Mucosa of descending colon (tissue), 3 donors: ENCODE measurements at regions not wholly inside any gene's neighbourhood (a gene's known extent, or its start where the extent isn't known, plus 50 kb on each side); places are given as distances from the start of the nearest gene placed in this dataset.

Experiments
- ATAC-seq: fragments of 200-7000 bp; cut with Tn5 transposase; one replicate; pipeline ENCODE4 v1.9.1; 2020; ENCODE audit warnings: mild to moderate bottlenecking, moderate library complexity
- DNase-seq, 3 donors: peaks; one replicate each; pipeline ENCODE4 v3.0.0-alpha.2; 2020
- H3K36me3 ChIP-seq: fragments of 200-600 bp; one replicate; pipeline ENCODE4 v1.8.0; 2021; ENCODE audit warnings: low read depth, mild to moderate bottlenecking
- H3K4me1 ChIP-seq: fragments of 200-600 bp; one replicate; pipeline ENCODE4 v1.8.0; 2021; ENCODE audit warnings: low read depth, mild to moderate bottlenecking
- H3K4me3 ChIP-seq: fragments of 200-600 bp; one replicate; pipeline ENCODE4 v1.8.0; 2021; ENCODE audit warnings: mild to moderate bottlenecking
- H3K9me3 ChIP-seq: fragments of 200-600 bp; one replicate; pipeline ENCODE4 v1.8.0; 2021; ENCODE audit warnings: mild to moderate bottlenecking
- intact Hi-C, 2 donors: fragments of 100-400 bp; cut with DNase I in 1 of 2; cut with micrococcal nuclease in 1 of 2; formaldehyde crosslinking; loops; one replicate each; pipeline versions ENCODE4 v1.11.0 to v1.11.1; 2022; cut with DNase I, micrococcal nuclease
- TF ChIP-seq, protein P1 (sequence below): fragments of 200-600 bp; IDR thresholded peaks from one replicate; pipeline ENCODE4 v1.8.0; 2022; ENCODE audit warnings: antibody characterized with exemption, mild to moderate bottlenecking
- donor health status: DM: no; HTN: no; CAD: no; lungs with moderate emphysema.
- donor health status: DM: no; HTN: no; CAD: no.
- donor health status: DM: no; HTN: yes; CAD: no.

GRCh38 chr11:127073621-127074020 lies 73.1 kb upstream of the KIRREL3 start:
- TF ChIP-seq, protein P1, sequence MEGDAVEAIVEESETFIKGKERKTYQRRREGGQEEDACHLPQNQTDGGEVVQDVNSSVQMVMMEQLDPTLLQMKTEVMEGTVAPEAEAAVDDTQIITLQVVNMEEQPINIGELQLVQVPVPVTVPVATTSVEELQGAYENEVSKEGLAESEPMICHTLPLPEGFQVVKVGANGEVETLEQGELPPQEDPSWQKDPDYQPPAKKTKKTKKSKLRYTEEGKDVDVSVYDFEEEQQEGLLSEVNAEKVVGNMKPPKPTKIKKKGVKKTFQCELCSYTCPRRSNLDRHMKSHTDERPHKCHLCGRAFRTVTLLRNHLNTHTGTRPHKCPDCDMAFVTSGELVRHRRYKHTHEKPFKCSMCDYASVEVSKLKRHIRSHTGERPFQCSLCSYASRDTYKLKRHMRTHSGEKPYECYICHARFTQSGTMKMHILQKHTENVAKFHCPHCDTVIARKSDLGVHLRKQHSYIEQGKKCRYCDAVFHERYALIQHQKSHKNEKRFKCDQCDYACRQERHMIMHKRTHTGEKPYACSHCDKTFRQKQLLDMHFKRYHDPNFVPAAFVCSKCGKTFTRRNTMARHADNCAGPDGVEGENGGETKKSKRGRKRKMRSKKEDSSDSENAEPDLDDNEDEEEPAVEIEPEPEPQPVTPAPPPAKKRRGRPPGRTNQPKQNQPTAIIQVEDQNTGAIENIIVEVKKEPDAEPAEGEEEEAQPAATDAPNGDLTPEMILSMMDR, result no peak
- no peaks in the 10 kb centered on the region for H3K4me1 ChIP-seq
- ATAC-seq, result no peak
- no peak overlapping the region for H3K4me3 ChIP-seq
- H3K36me3 ChIP-seq, result no peaks in the 10 kb centered on the region
- no peak for DNase-seq
- intact Hi-C loops, result no loop called here
- no peaks in the 10 kb centered on the region for H3K9me3 ChIP-seq

DNA sequence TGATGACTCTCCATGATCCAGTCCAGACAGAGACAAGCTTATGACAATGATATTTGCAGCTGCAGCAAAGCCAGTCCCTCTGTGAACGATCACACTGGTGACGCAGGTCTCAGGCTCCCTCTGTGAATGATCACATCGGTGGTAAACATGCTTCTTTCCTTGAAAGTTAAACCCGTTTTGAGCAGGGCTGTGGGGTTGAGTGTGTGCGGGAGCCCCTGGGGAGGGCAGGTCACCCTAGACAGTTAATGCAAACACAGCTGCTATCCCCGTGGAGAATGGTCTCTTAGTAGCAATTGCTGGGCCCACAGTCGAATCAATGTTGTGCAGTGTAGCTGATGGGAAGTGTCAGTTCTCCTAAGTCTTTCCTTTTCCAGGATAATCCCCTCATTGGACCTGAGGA lies 71.0 kb upstream of the KIRREL3 start:
- H3K36me3 ChIP-seq, result no peaks in the 10 kb centered on the region
- H3K4me3 ChIP-seq, result no peak overlapping the region
- H3K4me1 ChIP-seq, result no peaks in the 10 kb centered on the region
- intact Hi-C loops, result no loop called here
- no peak for ATAC-seq
- TF ChIP-seq, protein P1, result no peak
- DNase-seq, result no peak
- H3K9me3 ChIP-seq, result no peaks in the 10 kb centered on the region

DNA sequence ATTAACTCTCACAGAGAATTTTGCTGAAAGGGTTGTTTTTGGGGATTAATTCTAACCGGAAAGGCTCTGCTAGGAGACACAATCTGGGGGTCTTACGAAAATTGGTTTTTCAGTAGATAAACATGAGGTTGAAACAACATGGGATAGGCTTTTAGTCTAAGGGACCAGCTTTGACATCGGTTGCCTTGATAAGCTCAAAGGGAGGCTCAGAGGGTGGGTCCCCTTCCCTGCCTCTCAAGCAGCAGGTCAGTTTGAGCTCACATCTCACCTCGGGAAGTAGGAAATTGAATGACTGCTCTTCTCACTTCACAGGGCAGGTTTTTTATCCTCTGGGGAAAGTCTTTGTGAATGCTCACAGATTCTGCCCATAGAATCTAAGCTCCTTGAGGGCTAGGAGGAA lies 70.2 kb upstream of the KIRREL3 start:
- intact Hi-C loops, result no loop called here
- no peaks in the 10 kb centered on the region for H3K9me3 ChIP-seq
- no peak overlapping the region for H3K4me3 ChIP-seq
- no peak for ATAC-seq
- TF ChIP-seq, protein P1, result no peak
- DNase-seq, result no peak
- no peaks in the 10 kb centered on the region for H3K4me1 ChIP-seq
- no peaks in the 10 kb centered on the region for H3K36me3 ChIP-seq

DNA sequence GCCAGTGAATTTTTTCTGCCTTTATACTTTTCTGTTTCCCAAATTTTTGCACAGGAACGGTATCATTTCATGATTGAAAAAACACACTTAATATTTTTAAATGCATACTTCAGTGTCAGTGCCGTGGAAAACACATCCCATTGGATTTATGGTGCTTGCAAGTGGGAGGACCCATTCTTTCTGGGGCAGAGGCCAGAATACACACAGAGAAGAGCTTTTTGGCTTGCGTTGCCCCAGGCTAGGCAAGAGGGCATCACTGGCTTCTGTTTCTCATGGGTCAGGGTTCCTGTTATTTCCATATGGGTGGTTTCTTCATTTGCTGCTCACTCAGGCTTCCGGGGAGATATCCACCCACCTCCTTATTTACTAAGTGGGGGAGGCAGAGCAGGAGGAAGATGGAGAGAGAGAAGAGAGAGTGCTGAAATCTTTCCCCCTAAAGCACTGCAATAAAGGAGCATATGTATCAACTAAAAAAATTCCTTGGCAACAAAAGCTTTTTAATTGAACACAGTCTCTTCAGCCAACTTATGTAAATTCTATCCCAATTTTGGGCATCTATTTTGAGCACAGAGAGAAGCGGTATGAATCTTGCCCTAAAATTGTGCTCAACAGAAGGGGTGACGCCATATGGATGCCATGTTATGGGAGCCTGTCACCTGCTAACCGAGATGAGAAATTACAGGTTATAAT lies 66.0 kb upstream of the KIRREL3 start:
- Histone ChIP-seq H3K4me3 (no peak overlapping the region), H3K9me3 (no peaks in the 10 kb centered on the region), H3K36me3 (no peaks in the 10 kb centered on the region), H3K4me1 (no peaks in the 10 kb centered on the region)
- ATAC-seq (no peak), DNase-seq (no peak)
- TF ChIP-seq, protein P1, result no peak
- intact Hi-C loops, result no loop called here

DNA sequence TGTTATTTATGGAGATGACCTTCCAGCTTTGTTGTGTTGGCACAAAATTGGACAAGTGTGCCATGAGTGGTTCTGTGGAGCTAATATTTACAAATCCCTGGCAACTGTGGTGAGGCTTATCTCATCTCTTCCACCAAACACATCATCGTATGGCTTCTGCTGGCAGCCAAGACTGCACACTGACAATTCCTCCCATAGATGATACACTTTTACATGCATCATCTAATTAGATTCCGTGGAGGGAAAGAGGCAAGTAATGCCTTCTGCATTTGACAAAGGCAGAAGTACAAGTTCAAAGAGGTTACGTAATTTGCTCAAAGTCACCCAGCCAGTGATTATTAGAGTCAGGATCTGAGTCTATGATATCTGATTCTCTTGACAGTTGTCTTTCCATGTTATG lies 62.7 kb upstream of the KIRREL3 start:
- ATAC-seq (no peak), DNase-seq (no peak)
- no peaks in the 10 kb centered on the region for H3K4me1 ChIP-seq
- H3K9me3 ChIP-seq, result no peaks in the 10 kb centered on the region
- H3K4me3 ChIP-seq, result no peak overlapping the region
- no peaks in the 10 kb centered on the region for H3K36me3 ChIP-seq
- intact Hi-C loops, result no loop called here
- TF ChIP-seq, protein P1, result no peak

GRCh38 chr11:127061947-127062346 lies 61.4 kb upstream of the KIRREL3 start:
- TF ChIP-seq, protein P1, result no peak
- ATAC-seq (no peak), DNase-seq (no peak)
- intact Hi-C loops, result no loop called here
- H3K4me1 ChIP-seq, result no peaks in the 10 kb centered on the region
- H3K4me3 ChIP-seq, result no peak overlapping the region
- H3K36me3 ChIP-seq, result no peaks in the 10 kb centered on the region
- H3K9me3 ChIP-seq, result no peaks in the 10 kb centered on the region
